ENCODE measurements at regions not wholly inside any gene's neighbourhood (a gene's known extent, or its start where the extent isn't known, plus 50 kb on each side); places are given as distances from the start of the nearest gene placed in this dataset.
"Not testable (repeated sequence)": the region's sequence is repeated elsewhere in the genome, so short reads cannot be mapped to it uniquely, and the experiment has no call there.

GRCh38 chr15:62326460-62327011 lies 161.5 kb upstream of the C2CD4B start:
- no peak for DNase-seq
- Histone ChIP-seq H3K4me3 (ENCODE audit: low read depth, low read length) (no peak overlapping the region), H3K36me3 (no peaks in the 10 kb centered on the region), H3K27me3 (ENCODE audit: insufficient read depth, low read depth, severe bottlenecking) (no peaks in the 10 kb centered on the region), H3K27ac (no peak overlapping the region), H3K9me3 (ENCODE audit: severe bottlenecking) (no peaks in the 10 kb centered on the region)
- no peak for TF ChIP-seq CTCF (IDR thresholded peaks at IDR 0.05; ENCODE audit: low read depth, low read length)

- Histone ChIP-seq H3K27me3 (ENCODE audit: insufficient read depth, low read depth, severe bottlenecking) (no peaks in the 10 kb centered on the region), H3K36me3 (no peaks in the 10 kb centered on the region), H3K27ac (no peak overlapping the region), H3K4me3 (ENCODE audit: low read depth, low read length) (no peak overlapping the region), H3K9me3 (ENCODE audit: severe bottlenecking) (no peaks in the 10 kb centered on the region)
- no peak for DNase-seq
- TF ChIP-seq CTCF (IDR thresholded peaks at IDR 0.05; ENCODE audit: low read depth, low read length) = no peak
These were observed 162.3 kb upstream of the C2CD4B start for GRCh38 chr15:62327406-62327805.

- not testable (repeated sequence) for H3K27me3 ChIP-seq (ENCODE audit: insufficient read depth, low read depth, severe bottlenecking); DNase-seq; H3K36me3 ChIP-seq; H3K27ac ChIP-seq; H3K4me3 ChIP-seq (ENCODE audit: low read depth, low read length); H3K9me3 ChIP-seq (ENCODE audit: severe bottlenecking)
These were observed 167.4 kb upstream of the C2CD4B start for GRCh38 chr15:62332472-62332871.

GRCh38 chr15:62334536-62334935 lies 169.5 kb upstream of the C2CD4B start:
- H3K4me3 ChIP-seq (ENCODE audit: low read depth, low read length) = no peak overlapping the region
- TF ChIP-seq CTCF (IDR thresholded peaks at IDR 0.05; ENCODE audit: low read depth, low read length) = no peak
- no peak for DNase-seq
- no peak overlapping the region for H3K27ac ChIP-seq
- no peaks in the 10 kb centered on the region for H3K36me3 ChIP-seq
- H3K27me3 ChIP-seq (ENCODE audit: insufficient read depth, low read depth, severe bottlenecking) = no peaks in the 10 kb centered on the region
- H3K9me3 ChIP-seq (ENCODE audit: severe bottlenecking) = no peaks in the 10 kb centered on the region

GRCh38 chr15:62337934-62338333 lies 172.8 kb upstream of the C2CD4B start:
- no peak overlapping the region for H3K4me3 ChIP-seq (ENCODE audit: low read depth, low read length)
- no peaks in the 10 kb centered on the region for H3K27me3 ChIP-seq (ENCODE audit: insufficient read depth, low read depth, severe bottlenecking)
- H3K36me3 ChIP-seq = no peaks in the 10 kb centered on the region
- H3K9me3 ChIP-seq (ENCODE audit: severe bottlenecking) = no peaks in the 10 kb centered on the region
- no peak for TF ChIP-seq CTCF (IDR thresholded peaks at IDR 0.05; ENCODE audit: low read depth, low read length)
- no peak overlapping the region for H3K27ac ChIP-seq
- DNase-seq = no peak

- Histone ChIP-seq H3K27me3 (ENCODE audit: insufficient read depth, low read depth, severe bottlenecking) (no peaks in the 10 kb centered on the region), H3K27ac (no peak overlapping the region), H3K4me3 (ENCODE audit: low read depth, low read length) (no peak overlapping the region), H3K9me3 (ENCODE audit: severe bottlenecking) (no peaks in the 10 kb centered on the region), H3K36me3 (no peaks in the 10 kb centered on the region)
- no peak for TF ChIP-seq CTCF (IDR thresholded peaks at IDR 0.05; ENCODE audit: low read depth, low read length)
- DNase-seq = no peak
These were observed 173.4 kb upstream of the C2CD4B start for GRCh38 chr15:62338497-62338896.

All from WERI-Rb-1 (cell line).